HEK293 (cell line): ENCODE measurements at regions not wholly inside any gene's neighbourhood (a gene's known extent, or its start where the extent isn't known, plus 50 kb on each side); places are given as distances from the start of the nearest gene placed in this dataset.

Experiments
- CTCF ChIA-PET: fragments of 350-600 bp; formaldehyde crosslinking; extraction: SDS; loops from one replicate; lab custom pipeline; 2021; ENCODE audit warnings: antibody characterized with exemption; lab: Yijun Ruan, JAX
- POLR2A ChIA-PET: fragments of 300-600 bp; formaldehyde crosslinking; extraction: SDS; loops from one replicate; lab custom pipeline; 2020; ENCODE audit warnings: antibody characterized with exemption, inconsistent platforms; lab: Yijun Ruan, JAX
- H3K27ac ChIP-seq: fragments of 200-500 bp; sonication (Bioruptor generic); 2 replicates; pipeline ENCODE4 v1.5.1; 2014; ENCODE audit warnings: low read depth, low read length, control low read depth, inconsistent platforms; ENCODE audit errors: extremely low read depth
- H3K36me3 ChIP-seq, 2 experiments: fragments of 200-500 bp in 1 of 2; sonication (Bioruptor generic) in 1 of 2; 1 replicate in 1 of 2; 2 replicates in 1 of 2; pipeline ENCODE4 v1.5.1; 2014 to 2017; ENCODE audit warnings: inconsistent platforms in 2 of 2, low read length in 2 of 2; ENCODE audit not compliant: control insufficient read depth in 2 of 2, insufficient read depth in 1 of 2
- H3K4me1 ChIP-seq: fragments of 200-500 bp; sonication (Bioruptor generic); 2 replicates; pipeline ENCODE4 v1.5.1; 2014; ENCODE audit warnings: mild to moderate bottlenecking, low read length, inconsistent platforms; ENCODE audit not compliant: control insufficient read depth, insufficient read depth
- H3K4me3 ChIP-seq: 2 replicates; pipeline ENCODE4 v1.5.1; 2011; ENCODE audit warnings: low read depth, mild to moderate bottlenecking, control low read depth, low read length, moderate library complexity
- H3K9me3 ChIP-seq: fragments of 200-500 bp; sonication (Bioruptor generic); 2 replicates; pipeline ENCODE4 v1.5.1; 2014; ENCODE audit warnings: low read depth, low read length, inconsistent platforms; ENCODE audit not compliant: control insufficient read depth, insufficient read depth
- ATF2 ChIP-seq: fragments of 450-650 bp; formaldehyde crosslinking; IDR thresholded peaks from 2 replicates; pipeline ENCODE4 v1.5.1; 2016; ENCODE audit warnings: missing biosample characterization, missing genetic modification characterization, low read depth
- OSR2 ChIP-seq: fragments of 450-650 bp; formaldehyde crosslinking; IDR thresholded peaks from 2 replicates; pipeline ENCODE4 v1.5.1; 2016; ENCODE audit warnings: missing biosample characterization, missing genetic modification characterization
- OVOL3 ChIP-seq: fragments of 450-650 bp; formaldehyde crosslinking; IDR thresholded peaks from 2 replicates; pipeline ENCODE4 v1.5.1; 2016; ENCODE audit warnings: missing biosample characterization, missing genetic modification characterization
- ZNF157 ChIP-seq: fragments of 450-650 bp; formaldehyde crosslinking; IDR thresholded peaks from 2 replicates; pipeline ENCODE4 v1.5.1; 2016; ENCODE audit warnings: missing biosample characterization, missing genetic modification characterization
- ZNF169 ChIP-seq: fragments of 450-650 bp; formaldehyde crosslinking; IDR thresholded peaks from 2 replicates; pipeline ENCODE4 v1.5.1; 2016; ENCODE audit warnings: missing biosample characterization, missing genetic modification characterization
- ZNF175 ChIP-seq: fragments of 450-650 bp; formaldehyde crosslinking; IDR thresholded peaks from 2 replicates; pipeline ENCODE4 v1.5.1; 2016; ENCODE audit warnings: missing biosample characterization, missing genetic modification characterization
- ZNF18 ChIP-seq: fragments of 450-650 bp; formaldehyde crosslinking; IDR thresholded peaks from 2 replicates; pipeline ENCODE4 v1.5.1; 2016; ENCODE audit warnings: missing biosample characterization, missing genetic modification characterization
- ZNF24 ChIP-seq: fragments of 450-650 bp; formaldehyde crosslinking; IDR thresholded peaks from 2 replicates; pipeline ENCODE4 v1.5.1; 2016; ENCODE audit warnings: missing biosample characterization, missing genetic modification characterization
- ZNF404 ChIP-seq: fragments of 450-650 bp; formaldehyde crosslinking; IDR thresholded peaks from 2 replicates; pipeline ENCODE4 v1.5.1; 2017; ENCODE audit warnings: missing biosample characterization, missing genetic modification characterization
- ZNF558 ChIP-seq: fragments of 450-650 bp; formaldehyde crosslinking; IDR thresholded peaks from 2 replicates; pipeline ENCODE4 v1.5.1; 2016; ENCODE audit warnings: missing biosample characterization, missing genetic modification characterization
- ZNF560 ChIP-seq: fragments of 450-650 bp; formaldehyde crosslinking; IDR thresholded peaks from 2 replicates; pipeline ENCODE4 v1.5.1; 2017; ENCODE audit warnings: missing biosample characterization, missing genetic modification characterization, borderline replicate concordance
- ZNF658 ChIP-seq: fragments of 450-650 bp; formaldehyde crosslinking; IDR thresholded peaks from 2 replicates; pipeline ENCODE4; 2016; ENCODE audit warnings: missing biosample characterization, missing genetic modification characterization
- ZNF843 ChIP-seq: fragments of 450-650 bp; formaldehyde crosslinking; IDR thresholded peaks from 2 replicates; pipeline ENCODE4 v1.5.1; 2016; ENCODE audit warnings: missing biosample characterization, missing genetic modification characterization
- TF ChIP-seq, protein P1 (sequence below): fragments of 450-650 bp; formaldehyde crosslinking; IDR thresholded peaks from 2 replicates; pipeline ENCODE4 v1.5.1; 2016; ENCODE audit warnings: missing biosample characterization, missing genetic modification characterization
- TF ChIP-seq, protein P2 (sequence below): fragments of 450-650 bp; formaldehyde crosslinking; conservative IDR thresholded peaks from 2 replicates; pipeline ENCODE4 v1.5.1; 2016; ENCODE audit warnings: low read depth, missing biosample characterization, missing genetic modification characterization
- TF ChIP-seq, protein P3 (sequence below): fragments of 450-650 bp; formaldehyde crosslinking; IDR thresholded peaks from 2 replicates; pipeline ENCODE4 v1.5.1; 2016; ENCODE audit warnings: missing biosample characterization, missing genetic modification characterization, borderline replicate concordance

DNA sequence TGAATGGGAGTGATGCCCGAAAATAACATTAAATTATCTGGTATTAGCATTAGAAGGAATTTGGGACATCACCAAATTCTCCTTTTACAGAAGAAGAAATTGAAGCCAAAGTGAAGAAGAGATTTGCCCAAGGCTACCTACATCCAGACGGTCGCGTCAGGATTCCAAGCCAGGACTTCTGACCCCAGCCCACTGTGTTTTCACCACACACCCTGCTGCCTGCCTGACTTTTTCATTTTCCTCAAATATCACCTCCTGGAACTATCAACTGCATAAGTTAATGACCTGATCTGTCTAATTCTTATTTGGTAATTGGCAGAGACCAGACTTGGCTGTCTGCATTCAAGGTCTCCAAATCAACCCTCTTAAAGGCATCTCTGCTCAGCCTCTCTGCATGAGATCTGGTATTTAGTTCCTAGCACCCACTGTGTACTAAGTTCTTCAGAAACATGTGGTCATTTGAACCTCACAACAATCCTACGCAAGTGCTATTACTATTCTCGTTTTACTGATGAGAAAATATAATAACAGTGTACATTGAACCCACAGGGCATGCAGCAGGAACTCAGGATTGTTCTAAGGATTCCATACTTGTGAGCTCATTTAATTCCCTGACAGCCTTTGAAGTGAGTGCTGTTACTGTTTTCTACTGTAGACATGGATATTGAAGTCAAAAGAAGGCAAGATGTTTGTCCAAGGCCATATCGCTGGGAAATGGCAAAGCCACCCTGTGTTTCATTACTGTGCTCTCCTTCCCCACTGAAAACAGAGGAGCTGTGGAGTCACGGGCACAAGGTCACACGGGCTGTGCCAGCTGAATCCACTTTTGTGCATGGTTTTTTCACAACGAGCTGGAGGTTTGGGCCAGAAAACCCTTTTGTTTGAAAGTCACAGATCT is 195.2 kb upstream of the C1QTNF7 start (continued):
- TF ChIP-seq ZNF560 (no peak), ATF2 (no peak), ZNF169 (tag by site-specific recombination) (no peak), ZNF24 (tag by site-specific recombination) (no peak)

DNA sequence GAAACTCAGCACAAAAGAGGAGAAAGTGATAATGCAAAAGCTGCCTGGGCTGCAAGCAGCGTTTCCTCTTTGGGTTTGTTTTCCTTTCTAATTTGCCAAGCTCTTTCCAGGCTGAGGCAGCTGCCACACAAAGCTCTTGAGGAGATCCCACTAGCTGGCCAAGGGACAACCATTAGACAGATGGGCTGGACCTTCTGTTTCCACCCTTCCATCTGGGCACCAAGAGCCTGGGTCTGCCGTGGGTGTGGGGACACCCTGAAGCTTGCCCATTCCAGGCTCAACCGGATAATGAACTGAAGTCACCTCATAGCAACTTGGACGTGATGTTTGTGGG is 194.6 kb upstream of the C1QTNF7 start:
- H3K36me3 ChIP-seq = no peaks in the 10 kb centered on the region
- H3K4me3 ChIP-seq = no peak overlapping the region
- ChIA-PET CTCF (interaction anchor here (0.6 to 2.6 kb wide), 3 partner anchors 164 to 639 kb away, joined by 3 to 11 read pairs (median 5); no protein-coding TSS in a partner anchor), POLR2A (no interaction called here)
- H3K4me1 ChIP-seq = no peaks in the 10 kb centered on the region
- H3K9me3 ChIP-seq = no peaks in the 10 kb centered on the region
- no peak overlapping the region for H3K27ac ChIP-seq
- TF ChIP-seq, protein P1, sequence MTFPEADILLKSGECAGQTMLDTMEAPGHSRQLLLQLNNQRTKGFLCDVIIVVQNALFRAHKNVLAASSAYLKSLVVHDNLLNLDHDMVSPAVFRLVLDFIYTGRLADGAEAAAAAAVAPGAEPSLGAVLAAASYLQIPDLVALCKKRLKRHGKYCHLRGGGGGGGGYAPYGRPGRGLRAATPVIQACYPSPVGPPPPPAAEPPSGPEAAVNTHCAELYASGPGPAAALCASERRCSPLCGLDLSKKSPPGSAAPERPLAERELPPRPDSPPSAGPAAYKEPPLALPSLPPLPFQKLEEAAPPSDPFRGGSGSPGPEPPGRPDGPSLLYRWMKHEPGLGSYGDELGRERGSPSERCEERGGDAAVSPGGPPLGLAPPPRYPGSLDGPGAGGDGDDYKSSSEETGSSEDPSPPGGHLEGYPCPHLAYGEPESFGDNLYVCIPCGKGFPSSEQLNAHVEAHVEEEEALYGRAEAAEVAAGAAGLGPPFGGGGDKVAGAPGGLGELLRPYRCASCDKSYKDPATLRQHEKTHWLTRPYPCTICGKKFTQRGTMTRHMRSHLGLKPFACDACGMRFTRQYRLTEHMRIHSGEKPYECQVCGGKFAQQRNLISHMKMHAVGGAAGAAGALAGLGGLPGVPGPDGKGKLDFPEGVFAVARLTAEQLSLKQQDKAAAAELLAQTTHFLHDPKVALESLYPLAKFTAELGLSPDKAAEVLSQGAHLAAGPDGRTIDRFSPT (tag by site-specific recombination) = no peak
- TF ChIP-seq ZNF558 (tag by site-specific recombination) (no peak), ZNF658 (tag by site-specific recombination) (no peak), ZNF843 (tag by site-specific recombination) (no peak)
- TF ChIP-seq, protein P2, sequence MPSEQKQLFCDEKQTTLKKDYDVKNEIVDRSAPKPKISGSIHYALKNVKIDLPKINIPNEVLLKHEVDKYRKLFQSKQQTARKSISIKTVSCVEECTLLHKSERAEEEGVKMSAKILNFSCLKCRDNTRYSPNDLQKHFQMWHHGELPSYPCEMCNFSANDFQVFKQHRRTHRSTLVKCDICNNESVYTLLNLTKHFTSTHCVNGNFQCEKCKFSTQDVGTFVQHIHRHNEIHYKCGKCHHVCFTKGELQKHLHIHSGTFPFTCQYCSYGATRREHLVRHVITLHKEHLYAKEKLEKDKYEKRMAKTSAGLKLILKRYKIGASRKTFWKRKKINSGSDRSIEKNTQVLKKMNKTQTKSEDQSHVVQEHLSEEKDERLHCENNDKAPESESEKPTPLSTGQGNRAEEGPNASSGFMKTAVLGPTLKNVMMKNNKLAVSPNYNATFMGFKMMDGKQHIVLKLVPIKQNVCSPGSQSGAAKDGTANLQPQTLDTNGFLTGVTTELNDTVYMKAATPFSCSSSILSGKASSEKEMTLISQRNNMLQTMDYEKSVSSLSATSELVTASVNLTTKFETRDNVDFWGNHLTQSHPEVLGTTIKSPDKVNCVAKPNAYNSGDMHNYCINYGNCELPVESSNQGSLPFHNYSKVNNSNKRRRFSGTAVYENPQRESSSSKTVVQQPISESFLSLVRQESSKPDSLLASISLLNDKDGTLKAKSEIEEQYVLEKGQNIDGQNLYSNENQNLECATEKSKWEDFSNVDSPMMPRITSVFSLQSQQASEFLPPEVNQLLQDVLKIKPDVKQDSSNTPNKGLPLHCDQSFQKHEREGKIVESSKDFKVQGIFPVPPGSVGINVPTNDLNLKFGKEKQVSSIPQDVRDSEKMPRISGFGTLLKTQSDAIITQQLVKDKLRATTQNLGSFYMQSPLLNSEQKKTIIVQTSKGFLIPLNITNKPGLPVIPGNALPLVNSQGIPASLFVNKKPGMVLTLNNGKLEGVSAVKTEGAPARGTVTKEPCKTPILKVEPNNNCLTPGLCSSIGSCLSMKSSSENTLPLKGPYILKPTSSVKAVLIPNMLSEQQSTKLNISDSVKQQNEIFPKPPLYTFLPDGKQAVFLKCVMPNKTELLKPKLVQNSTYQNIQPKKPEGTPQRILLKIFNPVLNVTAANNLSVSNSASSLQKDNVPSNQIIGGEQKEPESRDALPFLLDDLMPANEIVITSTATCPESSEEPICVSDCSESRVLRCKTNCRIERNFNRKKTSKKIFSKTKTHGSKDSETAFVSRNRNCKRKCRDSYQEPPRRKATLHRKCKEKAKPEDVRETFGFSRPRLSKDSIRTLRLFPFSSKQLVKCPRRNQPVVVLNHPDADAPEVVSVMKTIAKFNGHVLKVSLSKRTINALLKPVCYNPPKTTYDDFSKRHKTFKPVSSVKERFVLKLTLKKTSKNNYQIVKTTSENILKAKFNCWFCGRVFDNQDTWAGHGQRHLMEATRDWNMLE (tag by site-specific recombination) = no peak

DNA sequence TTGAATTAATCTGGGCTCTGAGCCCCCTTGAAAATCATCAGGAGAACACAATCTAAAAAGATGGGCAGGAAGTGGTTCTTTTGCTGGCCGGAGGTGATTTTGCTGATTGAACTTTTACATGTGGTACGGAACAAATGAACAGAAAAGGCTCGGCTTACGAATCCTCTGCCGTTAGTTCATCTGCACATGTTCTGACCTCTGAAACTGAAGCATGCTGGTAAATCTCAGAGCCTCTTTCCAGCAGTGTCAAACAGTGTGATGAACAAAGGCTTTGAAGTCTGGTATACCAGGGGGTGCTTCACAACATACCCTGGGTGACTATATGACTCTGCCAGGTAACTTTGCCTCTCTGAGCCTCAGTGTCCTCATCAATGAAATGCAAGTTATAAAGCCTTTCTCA is 194.2 kb upstream of the C1QTNF7 start:
- ChIA-PET CTCF (interaction anchor here (0.9 kb wide), 1 partner anchor 163 kb away, joined by 5 read pairs; no protein-coding TSS in a partner anchor), POLR2A (no interaction called here)
- Histone ChIP-seq H3K27ac (no peak overlapping the region), H3K9me3 (no peaks in the 10 kb centered on the region), H3K4me3 (no peak overlapping the region), H3K36me3 (no peaks in the 10 kb centered on the region), H3K4me1 (no peaks in the 10 kb centered on the region)
- TF ChIP-seq, protein P3, sequence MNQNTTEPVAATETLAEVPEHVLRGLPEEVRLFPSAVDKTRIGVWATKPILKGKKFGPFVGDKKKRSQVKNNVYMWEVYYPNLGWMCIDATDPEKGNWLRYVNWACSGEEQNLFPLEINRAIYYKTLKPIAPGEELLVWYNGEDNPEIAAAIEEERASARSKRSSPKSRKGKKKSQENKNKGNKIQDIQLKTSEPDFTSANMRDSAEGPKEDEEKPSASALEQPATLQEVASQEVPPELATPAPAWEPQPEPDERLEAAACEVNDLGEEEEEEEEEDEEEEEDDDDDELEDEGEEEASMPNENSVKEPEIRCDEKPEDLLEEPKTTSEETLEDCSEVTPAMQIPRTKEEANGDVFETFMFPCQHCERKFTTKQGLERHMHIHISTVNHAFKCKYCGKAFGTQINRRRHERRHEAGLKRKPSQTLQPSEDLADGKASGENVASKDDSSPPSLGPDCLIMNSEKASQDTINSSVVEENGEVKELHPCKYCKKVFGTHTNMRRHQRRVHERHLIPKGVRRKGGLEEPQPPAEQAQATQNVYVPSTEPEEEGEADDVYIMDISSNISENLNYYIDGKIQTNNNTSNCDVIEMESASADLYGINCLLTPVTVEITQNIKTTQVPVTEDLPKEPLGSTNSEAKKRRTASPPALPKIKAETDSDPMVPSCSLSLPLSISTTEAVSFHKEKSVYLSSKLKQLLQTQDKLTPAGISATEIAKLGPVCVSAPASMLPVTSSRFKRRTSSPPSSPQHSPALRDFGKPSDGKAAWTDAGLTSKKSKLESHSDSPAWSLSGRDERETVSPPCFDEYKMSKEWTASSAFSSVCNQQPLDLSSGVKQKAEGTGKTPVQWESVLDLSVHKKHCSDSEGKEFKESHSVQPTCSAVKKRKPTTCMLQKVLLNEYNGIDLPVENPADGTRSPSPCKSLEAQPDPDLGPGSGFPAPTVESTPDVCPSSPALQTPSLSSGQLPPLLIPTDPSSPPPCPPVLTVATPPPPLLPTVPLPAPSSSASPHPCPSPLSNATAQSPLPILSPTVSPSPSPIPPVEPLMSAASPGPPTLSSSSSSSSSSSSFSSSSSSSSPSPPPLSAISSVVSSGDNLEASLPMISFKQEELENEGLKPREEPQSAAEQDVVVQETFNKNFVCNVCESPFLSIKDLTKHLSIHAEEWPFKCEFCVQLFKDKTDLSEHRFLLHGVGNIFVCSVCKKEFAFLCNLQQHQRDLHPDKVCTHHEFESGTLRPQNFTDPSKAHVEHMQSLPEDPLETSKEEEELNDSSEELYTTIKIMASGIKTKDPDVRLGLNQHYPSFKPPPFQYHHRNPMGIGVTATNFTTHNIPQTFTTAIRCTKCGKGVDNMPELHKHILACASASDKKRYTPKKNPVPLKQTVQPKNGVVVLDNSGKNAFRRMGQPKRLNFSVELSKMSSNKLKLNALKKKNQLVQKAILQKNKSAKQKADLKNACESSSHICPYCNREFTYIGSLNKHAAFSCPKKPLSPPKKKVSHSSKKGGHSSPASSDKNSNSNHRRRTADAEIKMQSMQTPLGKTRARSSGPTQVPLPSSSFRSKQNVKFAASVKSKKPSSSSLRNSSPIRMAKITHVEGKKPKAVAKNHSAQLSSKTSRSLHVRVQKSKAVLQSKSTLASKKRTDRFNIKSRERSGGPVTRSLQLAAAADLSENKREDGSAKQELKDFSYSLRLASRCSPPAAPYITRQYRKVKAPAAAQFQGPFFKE = no peak
- TF ChIP-seq OSR2 (no peak), ZNF18 (no peak), ZNF404 (tag by site-specific recombination) (no peak), ZNF157 (no peak), ZNF175 (tag by site-specific recombination) (no peak), OVOL3 (tag by site-specific recombination) (no peak)
